ENCODE measurements at regions not wholly inside any gene's neighbourhood (a gene's known extent, or its start where the extent isn't known, plus 50 kb on each side); places are given as distances from the start of the nearest gene placed in this dataset.

GRCh38 chr4:148680884-148681283 is 238.7 kb upstream of the NR3C2 start (continued):
- TF ChIP-seq ZNF841 (CRISPR knock-in tag; IDR thresholded peaks at IDR 0.05; ENCODE audit: borderline replicate concordance) (no peak), ZUFSP (CRISPR knock-in tag; IDR thresholded peaks at IDR 0.05; ENCODE audit: borderline replicate concordance) (no peak), EHMT2 (IDR thresholded peaks at IDR 0.05; ENCODE audit: borderline replicate concordance, low read depth, low read length) (no peak), NR2F6 (IDR thresholded peaks at IDR 0.05) (no peak), NR2F6 (CRISPR knock-in tag; IDR thresholded peaks at IDR 0.05) (no peak), NFE2 (CRISPR knock-in tag; IDR thresholded peaks at IDR 0.05) (no peak), IKZF1 (IDR thresholded peaks at IDR 0.05) (no peak)
- TF ChIP-seq, protein P1, sequence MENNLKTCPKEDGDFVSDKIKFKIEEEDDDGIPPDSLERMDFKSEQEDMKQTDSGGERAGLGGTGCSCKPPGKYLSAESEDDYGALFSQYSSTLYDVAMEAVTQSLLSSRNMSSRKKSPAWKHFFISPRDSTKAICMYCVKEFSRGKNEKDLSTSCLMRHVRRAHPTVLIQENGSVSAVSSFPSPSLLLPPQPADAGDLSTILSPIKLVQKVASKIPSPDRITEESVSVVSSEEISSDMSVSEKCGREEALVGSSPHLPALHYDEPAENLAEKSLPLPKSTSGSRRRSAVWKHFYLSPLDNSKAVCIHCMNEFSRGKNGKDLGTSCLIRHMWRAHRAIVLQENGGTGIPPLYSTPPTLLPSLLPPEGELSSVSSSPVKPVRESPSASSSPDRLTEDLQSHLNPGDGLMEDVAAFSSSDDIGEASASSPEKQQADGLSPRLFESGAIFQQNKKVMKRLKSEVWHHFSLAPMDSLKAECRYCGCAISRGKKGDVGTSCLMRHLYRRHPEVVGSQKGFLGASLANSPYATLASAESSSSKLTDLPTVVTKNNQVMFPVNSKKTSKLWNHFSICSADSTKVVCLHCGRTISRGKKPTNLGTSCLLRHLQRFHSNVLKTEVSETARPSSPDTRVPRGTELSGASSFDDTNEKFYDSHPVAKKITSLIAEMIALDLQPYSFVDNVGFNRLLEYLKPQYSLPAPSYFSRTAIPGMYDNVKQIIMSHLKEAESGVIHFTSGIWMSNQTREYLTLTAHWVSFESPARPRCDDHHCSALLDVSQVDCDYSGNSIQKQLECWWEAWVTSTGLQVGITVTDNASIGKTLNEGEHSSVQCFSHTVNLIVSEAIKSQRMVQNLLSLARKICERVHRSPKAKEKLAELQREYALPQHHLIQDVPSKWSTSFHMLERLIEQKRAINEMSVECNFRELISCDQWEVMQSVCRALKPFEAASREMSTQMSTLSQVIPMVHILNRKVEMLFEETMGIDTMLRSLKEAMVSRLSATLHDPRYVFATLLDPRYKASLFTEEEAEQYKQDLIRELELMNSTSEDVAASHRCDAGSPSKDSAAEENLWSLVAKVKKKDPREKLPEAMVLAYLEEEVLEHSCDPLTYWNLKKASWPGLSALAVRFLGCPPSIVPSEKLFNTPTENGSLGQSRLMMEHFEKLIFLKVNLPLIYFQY (CRISPR knock-in tag; IDR thresholded peaks at IDR 0.05; ENCODE audit: borderline replicate concordance) = no peak

DNA sequence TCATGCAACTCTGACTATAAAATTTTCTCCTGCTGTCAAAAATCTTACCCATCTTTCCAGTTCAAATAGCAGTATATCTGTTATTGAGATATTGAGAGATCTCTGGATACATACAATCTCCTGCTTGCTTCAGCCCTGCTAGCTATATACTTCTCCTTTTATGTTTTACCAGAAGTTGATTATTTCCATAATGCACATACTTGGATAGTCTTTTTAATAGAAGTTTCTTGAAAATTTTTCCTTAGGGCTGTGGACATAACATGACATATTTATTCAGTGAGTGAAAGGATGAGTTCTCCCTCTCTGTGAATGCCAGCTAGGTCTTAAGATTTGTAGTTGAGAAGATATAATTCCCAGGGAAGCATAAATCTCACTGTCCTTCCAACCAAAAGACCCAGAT is 234.1 kb upstream of the NR3C2 start:
- in situ Hi-C loops (cut with HindIII; ENCODE audit: extremely low pct_ligation_motif_present, low pct_unique_long_range_greater_than_20kb) (no loop called here), intact Hi-C loops (cut with micrococcal nuclease; ENCODE audit: unreplicated experiment) (no loop called here)
- no peak overlapping the region for H3K27ac ChIP-seq (ENCODE audit: extremely low read length, insufficient read depth, low read length)
- TF ChIP-seq ZKSCAN8 (CRISPR knock-in tag; IDR thresholded peaks at IDR 0.05; ENCODE audit: borderline replicate concordance) (no peak), ZBTB42 (CRISPR knock-in tag; IDR thresholded peaks at IDR 0.05) (no peak), ATRX (CRISPR knock-in tag; IDR thresholded peaks at IDR 0.05; ENCODE audit: borderline replicate concordance) (no peak), CBX5 (CRISPR knock-in tag; IDR thresholded peaks at IDR 0.05; ENCODE audit: borderline replicate concordance) (no peak)
- no TSS peak for BruUV-seq (replicated peaks)
- H2AFZ ChIP-seq (ENCODE audit: low read length) = no peak overlapping the region
- no peak overlapping the region for H3K4me2 ChIP-seq (ENCODE audit: low read depth, low read length)
- no peaks in the 10 kb centered on the region; a peak in 1 of 5 replicates for H3K27me3 ChIP-seq (ENCODE audit: control insufficient read depth in 1 of 2, insufficient read depth in 2 of 2, low read length in 2 of 2)
- no peak overlapping the region for H3K4me3 ChIP-seq (replicated peaks in 1 of 3; ENCODE audit: insufficient read depth in 1 of 3, low read depth in 2 of 3, low read length in 3 of 3)
- H3K9ac ChIP-seq (ENCODE audit: insufficient read depth, low read depth, low read length) = no peak overlapping the region
- no peaks in the 10 kb centered on the region for H4K20me1 ChIP-seq (ENCODE audit: insufficient read depth, low read length)
- ATAC-seq = no peak
- POLR2A ChIA-PET = no interaction called here
- no peak for FAIRE-seq
- H3K36me3 ChIP-seq (replicated peaks in 1 of 2; ENCODE audit: control insufficient read depth in 1 of 2, insufficient read depth in 2 of 2, low read length in 2 of 2) = no peaks in the 10 kb centered on the region
- CTCF ChIA-PET (ENCODE audit: low intra/inter-chr PET ratio, low total read pairs) = no interaction called here
- no peaks in the 10 kb centered on the region for H3K4me1 ChIP-seq (ENCODE audit: insufficient read depth, low read length)
- no peaks in the 10 kb centered on the region for H3K9me3 ChIP-seq (ENCODE audit: low read length)
- H3K79me2 ChIP-seq (ENCODE audit: insufficient read depth, low read length) = no peaks in the 10 kb centered on the region
- DNase-seq (ENCODE audit: low spot score) = no peak

Data from HepG2 (cell line).